ENCODE measurements at regions not wholly inside any gene's neighbourhood (a gene's known extent, or its start where the extent isn't known, plus 50 kb on each side); places are given as distances from the start of the nearest gene placed in this dataset.

DNA sequence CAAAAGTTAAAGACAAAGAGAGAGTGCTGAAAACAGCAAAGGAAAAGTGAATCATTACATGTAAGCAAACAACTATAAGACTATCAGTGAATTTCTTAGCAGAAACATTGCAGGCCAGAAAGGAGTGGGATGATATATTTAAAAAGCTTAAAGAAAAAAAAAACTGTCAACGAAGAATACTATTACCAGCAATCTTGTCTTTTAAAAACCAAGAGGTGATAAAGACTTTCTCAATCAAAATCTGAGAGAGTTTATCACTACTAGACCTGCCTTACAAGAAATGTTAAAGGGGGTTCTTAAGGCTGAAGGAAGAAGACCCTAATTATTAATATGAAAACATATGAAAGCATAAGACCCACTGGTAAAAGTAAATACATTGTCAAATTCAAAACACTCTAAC lies 132.5 kb upstream of the ZCCHC13 start:
- no peak for DNase-seq
- H3K4me3 ChIP-seq (ENCODE audit: low read length in 2 of 2): no peak overlapping the region
- WGBS, 2 donors: 88 to 96% methylated on average over 1 of the region's 1 CpG
- H3K36me3 ChIP-seq (ENCODE audit: control insufficient read depth in 1 of 2, insufficient read depth in 2 of 2, low read length in 1 of 2): peaks cover 0 to 3% of the 10 kb centered on the region in 2 donors
- ATAC-seq (ENCODE audit: low FRiP score): no peak
- H3K4me1 ChIP-seq (ENCODE audit: control insufficient read depth in 1 of 2, insufficient read depth in 2 of 2, low read length in 2 of 2): no peaks in the 10 kb centered on the region
- no peaks in the 10 kb centered on the region for H3K9me3 ChIP-seq (ENCODE audit: control insufficient read depth, low read length)
- H3K27ac ChIP-seq (ENCODE audit: low read depth in 1 of 2, low read length in 2 of 2): no peak overlapping the region
- intact Hi-C loops (cut with DNase I): no loop called here
- H3K27me3 ChIP-seq (ENCODE audit: control insufficient read depth in 1 of 2, insufficient read depth in 2 of 2, low read length in 1 of 2): no peaks in the 10 kb centered on the region

- no peaks in the 10 kb centered on the region for H3K4me1 ChIP-seq (ENCODE audit: control insufficient read depth in 1 of 2, insufficient read depth in 2 of 2, low read length in 2 of 2)
- no peaks in the 10 kb centered on the region for H3K9me3 ChIP-seq (ENCODE audit: control insufficient read depth, low read length)
- H3K27me3 ChIP-seq (ENCODE audit: control insufficient read depth in 1 of 2, insufficient read depth in 2 of 2, low read length in 1 of 2): no peaks in the 10 kb centered on the region
- WGBS, 2 donors: 94 to 96% methylated on average over 20 of the region's 20 CpGs
- DNase-seq: no peak
- H3K4me3 ChIP-seq (ENCODE audit: low read length in 2 of 2): no peak overlapping the region
- intact Hi-C loops (cut with DNase I): no loop called here
- no peak overlapping the region for H3K27ac ChIP-seq (ENCODE audit: low read depth in 1 of 2, low read length in 2 of 2)
- ATAC-seq (ENCODE audit: low FRiP score): no peak
- H3K36me3 ChIP-seq (ENCODE audit: control insufficient read depth in 1 of 2, insufficient read depth in 2 of 2, low read length in 1 of 2): no peaks in the 10 kb centered on the region
Measured at GRCh38 chrX:74162199-74162598, 141.8 kb upstream of the ZCCHC13 start.

DNA sequence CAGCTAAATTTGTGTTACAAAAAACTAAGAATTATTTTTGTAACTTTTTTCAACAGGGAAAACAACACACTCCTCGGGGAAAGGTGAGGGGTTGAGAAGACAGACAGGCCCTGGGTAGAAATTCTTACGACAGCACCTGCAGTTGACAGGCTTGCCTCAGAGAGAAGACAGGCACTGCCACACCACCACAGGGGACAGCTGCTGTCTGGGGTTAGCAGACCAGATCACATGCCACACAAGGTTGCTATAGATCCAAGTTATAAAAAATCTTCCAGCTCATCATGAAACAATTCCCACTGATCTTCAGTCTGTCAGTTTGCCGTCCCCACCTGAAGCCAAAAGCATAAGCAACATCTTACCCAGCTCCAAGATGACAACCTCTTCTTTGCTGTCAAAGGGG lies 143.2 kb upstream of the ZCCHC13 start:
- no peak for DNase-seq
- no peak for ATAC-seq (ENCODE audit: low FRiP score)
- H3K9me3 ChIP-seq (ENCODE audit: control insufficient read depth, low read length): no peaks in the 10 kb centered on the region
- H3K4me3 ChIP-seq (ENCODE audit: low read length in 2 of 2): no peak overlapping the region
- intact Hi-C loops (cut with DNase I): no loop called here
- H3K27ac ChIP-seq (ENCODE audit: low read depth in 1 of 2, low read length in 2 of 2): no peak overlapping the region
- 72 to 88% methylated on average over 3 of the region's 3 CpGs for WGBS, 2 donors
- no peaks in the 10 kb centered on the region for H3K27me3 ChIP-seq (ENCODE audit: control insufficient read depth in 1 of 2, insufficient read depth in 2 of 2, low read length in 1 of 2)
- H3K36me3 ChIP-seq (ENCODE audit: control insufficient read depth in 1 of 2, insufficient read depth in 2 of 2, low read length in 1 of 2): no peaks in the 10 kb centered on the region
- H3K4me1 ChIP-seq (ENCODE audit: control insufficient read depth in 1 of 2, insufficient read depth in 2 of 2, low read length in 2 of 2): no peaks in the 10 kb centered on the region

GRCh38 chrX:74160358-74160757 lies 143.6 kb upstream of the ZCCHC13 start:
- Histone ChIP-seq H3K27ac (ENCODE audit: low read depth in 1 of 2, low read length in 2 of 2) (no peak overlapping the region), H3K27me3 (ENCODE audit: control insufficient read depth in 1 of 2, insufficient read depth in 2 of 2, low read length in 1 of 2) (no peaks in the 10 kb centered on the region), H3K4me1 (ENCODE audit: control insufficient read depth in 1 of 2, insufficient read depth in 2 of 2, low read length in 2 of 2) (no peaks in the 10 kb centered on the region), H3K36me3 (ENCODE audit: control insufficient read depth in 1 of 2, insufficient read depth in 2 of 2, low read length in 1 of 2) (no peaks in the 10 kb centered on the region), H3K9me3 (ENCODE audit: control insufficient read depth, low read length) (no peaks in the 10 kb centered on the region), H3K4me3 (ENCODE audit: low read length in 2 of 2) (no peak overlapping the region)
- intact Hi-C loops (cut with DNase I): no loop called here
- no peak for ATAC-seq (ENCODE audit: low FRiP score)
- WGBS, 2 donors: 91 to 99% methylated on average over 1 of the region's 1 CpG
- DNase-seq: no peak

- H3K36me3 ChIP-seq (ENCODE audit: control insufficient read depth in 1 of 2, insufficient read depth in 2 of 2, low read length in 1 of 2): no peaks in the 10 kb centered on the region
- DNase-seq (no peak), ATAC-seq (ENCODE audit: low FRiP score) (no peak)
- H3K27me3 ChIP-seq (ENCODE audit: control insufficient read depth in 1 of 2, insufficient read depth in 2 of 2, low read length in 1 of 2): no peaks in the 10 kb centered on the region
- H3K4me3 ChIP-seq (ENCODE audit: low read length in 2 of 2): no peak overlapping the region
- H3K9me3 ChIP-seq (ENCODE audit: control insufficient read depth, low read length): no peaks in the 10 kb centered on the region
- H3K27ac ChIP-seq (ENCODE audit: low read depth in 1 of 2, low read length in 2 of 2): no peak overlapping the region
- intact Hi-C loops (cut with DNase I): no loop called here
- H3K4me1 ChIP-seq (ENCODE audit: control insufficient read depth in 1 of 2, insufficient read depth in 2 of 2, low read length in 2 of 2): no peaks in the 10 kb centered on the region
Measured at GRCh38 chrX:74147439-74147838, 156.5 kb upstream of the ZCCHC13 start.

GRCh38 chrX:74138943-74139342 lies 165.0 kb upstream of the ZCCHC13 start:
- Histone ChIP-seq H3K4me3 (ENCODE audit: low read length in 2 of 2) (no peak overlapping the region), H3K36me3 (ENCODE audit: control insufficient read depth in 1 of 2, insufficient read depth in 2 of 2, low read length in 1 of 2) (no peaks in the 10 kb centered on the region), H3K27ac (ENCODE audit: low read depth in 1 of 2, low read length in 2 of 2) (no peak overlapping the region), H3K27me3 (ENCODE audit: control insufficient read depth in 1 of 2, insufficient read depth in 2 of 2, low read length in 1 of 2) (no peaks in the 10 kb centered on the region), H3K4me1 (ENCODE audit: control insufficient read depth in 1 of 2, insufficient read depth in 2 of 2, low read length in 2 of 2) (no peaks in the 10 kb centered on the region), H3K9me3 (ENCODE audit: control insufficient read depth, low read length) (no peaks in the 10 kb centered on the region)
- DNase-seq (no peak), ATAC-seq (ENCODE audit: low FRiP score) (no peak)
- intact Hi-C loops (cut with DNase I): loop anchor here in 1 of 2 donors (10.0 kb wide), 1 partner anchor 206 kb away; no protein-coding TSS in a partner anchor

GRCh38 chrX:74133156-74133796 lies 170.7 kb upstream of the ZCCHC13 start:
- Histone ChIP-seq H3K27me3 (ENCODE audit: control insufficient read depth in 1 of 2, insufficient read depth in 2 of 2, low read length in 1 of 2) (no peaks in the 10 kb centered on the region), H3K4me3 (ENCODE audit: low read length in 2 of 2) (no peak overlapping the region), H3K36me3 (ENCODE audit: control insufficient read depth in 1 of 2, insufficient read depth in 2 of 2, low read length in 1 of 2) (no peaks in the 10 kb centered on the region), H3K9me3 (ENCODE audit: control insufficient read depth, low read length) (no peaks in the 10 kb centered on the region), H3K4me1 (ENCODE audit: control insufficient read depth in 1 of 2, insufficient read depth in 2 of 2, low read length in 2 of 2) (no peaks in the 10 kb centered on the region), H3K27ac (ENCODE audit: low read depth in 1 of 2, low read length in 2 of 2) (peak overlapping the region in 1 of 2 donors; percentile 25)
- intact Hi-C loops (cut with DNase I): loop anchor here (2.0 to 10.0 kb wide), 3 partner anchors 212 to 278 kb away; no protein-coding TSS in a partner anchor
- DNase-seq (no peak), ATAC-seq (ENCODE audit: low FRiP score) (peak; percentile 87)
- WGBS, 2 donors: 8 to 10% methylated on average over 5 of the region's 5 CpGs

DNA sequence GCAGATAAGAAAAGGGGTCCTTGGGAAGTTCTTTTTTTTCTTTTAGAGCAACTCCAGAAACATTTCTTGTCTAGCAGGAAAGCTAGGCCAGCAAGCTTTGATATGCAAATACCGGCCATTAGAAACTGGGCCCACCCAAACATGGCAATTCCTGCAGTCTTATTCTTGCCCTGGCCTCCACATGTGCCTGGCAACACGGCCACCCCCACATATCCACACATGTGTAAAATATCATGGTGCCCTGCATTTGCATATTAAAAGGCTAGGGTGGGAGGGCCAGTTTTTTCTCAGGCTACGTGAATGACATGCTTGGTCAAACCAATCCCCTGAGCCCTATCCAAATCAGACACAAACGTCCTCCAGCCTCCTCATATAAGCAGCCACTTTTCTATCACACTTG lies 171.7 kb upstream of the ZCCHC13 start:
- no peaks in the 10 kb centered on the region for H3K36me3 ChIP-seq (ENCODE audit: control insufficient read depth in 1 of 2, insufficient read depth in 2 of 2, low read length in 1 of 2)
- H3K9me3 ChIP-seq (ENCODE audit: control insufficient read depth, low read length): no peaks in the 10 kb centered on the region
- no peak overlapping the region for H3K4me3 ChIP-seq (ENCODE audit: low read length in 2 of 2)
- H3K4me1 ChIP-seq (ENCODE audit: control insufficient read depth in 1 of 2, insufficient read depth in 2 of 2, low read length in 2 of 2): no peaks in the 10 kb centered on the region
- no peaks in the 10 kb centered on the region for H3K27me3 ChIP-seq (ENCODE audit: control insufficient read depth in 1 of 2, insufficient read depth in 2 of 2, low read length in 1 of 2)
- no peak for ATAC-seq (ENCODE audit: low FRiP score)
- 54 to 66% methylated on average over 4 of the region's 4 CpGs for WGBS, 2 donors
- intact Hi-C loops (cut with DNase I): loop anchor here (2.0 to 10.0 kb wide), 3 partner anchors 213 to 277 kb away; no protein-coding TSS in a partner anchor
- no peak overlapping the region for H3K27ac ChIP-seq (ENCODE audit: low read depth in 1 of 2, low read length in 2 of 2)
- DNase-seq: no peak

DNA sequence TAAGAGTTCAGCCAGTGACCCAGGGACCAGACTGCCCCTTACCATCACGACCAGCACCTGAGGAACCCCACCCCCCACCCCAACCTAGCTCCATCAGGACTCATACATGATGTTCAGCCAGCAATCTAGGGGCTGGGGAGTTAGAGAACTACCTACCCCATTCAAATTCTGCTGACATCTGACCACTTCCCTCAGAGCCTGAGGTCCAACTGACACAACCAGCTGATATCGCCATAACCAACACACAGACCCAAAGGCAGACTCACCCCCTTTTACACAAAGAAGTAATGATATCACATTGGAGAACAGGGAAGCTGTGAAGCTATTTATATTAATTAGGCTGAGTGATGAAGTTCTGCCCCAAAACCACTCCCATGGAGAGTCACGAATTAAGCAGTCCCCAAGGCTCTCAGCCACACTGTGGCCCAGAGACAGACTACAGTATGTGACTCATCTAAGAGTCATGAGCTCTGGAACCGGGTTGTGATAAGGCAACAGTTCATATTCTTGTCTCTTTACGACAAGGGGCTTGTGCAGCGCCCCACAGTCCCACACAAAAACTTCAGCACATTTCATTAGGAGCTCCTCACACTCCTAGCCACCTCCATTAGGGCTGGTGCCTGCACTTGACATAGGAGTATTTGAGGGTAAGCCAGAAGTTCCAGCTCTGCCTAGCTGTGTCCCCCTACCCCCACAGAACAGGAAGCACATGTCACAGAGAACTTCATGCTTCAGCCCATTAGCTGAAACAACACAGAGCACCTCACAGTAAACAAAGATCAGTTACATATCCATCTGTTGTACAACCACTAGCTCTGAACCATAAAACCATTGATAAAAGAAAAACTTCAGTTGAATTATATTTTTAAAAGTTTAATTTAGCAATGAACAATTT lies 184.7 kb upstream of the ZCCHC13 start:
- no peaks in the 10 kb centered on the region for H3K27me3 ChIP-seq (ENCODE audit: control insufficient read depth in 1 of 2, insufficient read depth in 2 of 2, low read length in 1 of 2)
- 50 to 54% methylated on average over 6 of the region's 6 CpGs for WGBS, 2 donors
- H3K4me1 ChIP-seq (ENCODE audit: control insufficient read depth in 1 of 2, insufficient read depth in 2 of 2, low read length in 2 of 2): no peaks in the 10 kb centered on the region
- ATAC-seq (ENCODE audit: low FRiP score) (no peak), DNase-seq (no peak)
- peaks cover 0 to 2% of the 10 kb centered on the region in 2 donors for H3K36me3 ChIP-seq (ENCODE audit: control insufficient read depth in 1 of 2, insufficient read depth in 2 of 2, low read length in 1 of 2)
- intact Hi-C loops (cut with DNase I): no loop called here
- peak overlapping the region in 1 of 2 donors; percentile 3 for H3K27ac ChIP-seq (ENCODE audit: low read depth in 1 of 2, low read length in 2 of 2)
- no peak overlapping the region for H3K4me3 ChIP-seq (ENCODE audit: low read length in 2 of 2)
- H3K9me3 ChIP-seq (ENCODE audit: control insufficient read depth, low read length): no peaks in the 10 kb centered on the region
